Chondrocyte (in vitro differentiated cells): ENCODE measurements at regions not wholly inside any gene's neighbourhood (a gene's known extent, or its start where the extent isn't known, plus 50 kb on each side); places are given as distances from the start of the nearest gene placed in this dataset.
A peak's percentile ranks its signal among the peaks of the same experiment; 100 is the strongest.
"Not testable (repeated sequence)": the region's sequence is repeated elsewhere in the genome, so short reads cannot be mapped to it uniquely, and the experiment has no call there.

ENCODE experiments used
- DNase-seq: peaks from one replicate; pipeline ENCODE4 v3.0.0; 2021; ENCODE audit warnings: mixed read lengths, low spot score
- H3K27ac Mint-ChIP-seq: one replicate; pipeline ENCODE4 v1.8.0; 2021; ENCODE audit warnings: mild to moderate bottlenecking, moderate library complexity, mixed read lengths; ENCODE audit not compliant: unreplicated experiment
- H3K27me3 Mint-ChIP-seq: 2 replicates; pipeline ENCODE4 v1.8.0; 2021; ENCODE audit warnings: low read depth, mixed read lengths
- H3K36me3 Mint-ChIP-seq: 2 replicates; pipeline ENCODE4 v1.8.0; 2021; ENCODE audit warnings: low read depth, mixed read lengths
- H3K4me1 Mint-ChIP-seq: 2 replicates; pipeline ENCODE4 v1.8.0; 2021; ENCODE audit warnings: low read depth, mild to moderate bottlenecking, mixed read lengths
- H3K4me3 Mint-ChIP-seq: one replicate; pipeline ENCODE4 v1.8.0; 2021; ENCODE audit warnings: mild to moderate bottlenecking, moderate library complexity, mixed read lengths; ENCODE audit not compliant: unreplicated experiment
- H3K9me3 Mint-ChIP-seq: 2 replicates; pipeline ENCODE4 v1.8.0; 2021; ENCODE audit warnings: low read depth, mixed read lengths
- TF ChIP-seq, protein P1 (sequence below): fragments of 200-600 bp; sonication (generic); IDR thresholded peaks from 2 replicates; pipeline ENCODE4 v1.5.0; 2021; ENCODE audit warnings: antibody characterized with exemption, mild to moderate bottlenecking, moderate library complexity

DNA sequence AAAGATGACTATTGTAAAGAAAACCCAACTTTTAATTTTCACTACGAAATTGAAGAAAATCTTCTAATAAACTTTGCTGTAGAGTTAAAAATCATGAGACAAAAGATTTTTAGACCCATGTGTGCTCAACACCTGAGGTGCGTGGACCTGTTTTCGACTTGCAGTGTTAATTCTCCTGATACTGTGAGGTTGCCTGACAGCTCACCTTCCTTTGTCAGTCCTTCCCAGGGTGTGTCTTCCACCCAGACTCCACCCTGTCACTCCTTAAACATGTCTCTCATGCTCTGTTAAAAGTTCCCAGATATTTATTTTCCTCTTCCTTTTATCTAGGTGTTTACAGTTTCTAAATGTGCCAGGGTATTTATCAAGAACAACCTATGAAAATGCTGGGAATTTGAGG, 151.3 kb upstream of the NT5E start:
- DNase-seq = no peak
- H3K36me3 Mint-ChIP-seq = no peaks in the 10 kb centered on the region
- peaks cover 42% of the 10 kb centered on the region for H3K27me3 Mint-ChIP-seq
- H3K4me1 Mint-ChIP-seq = no peaks in the 10 kb centered on the region
- TF ChIP-seq, protein P1, sequence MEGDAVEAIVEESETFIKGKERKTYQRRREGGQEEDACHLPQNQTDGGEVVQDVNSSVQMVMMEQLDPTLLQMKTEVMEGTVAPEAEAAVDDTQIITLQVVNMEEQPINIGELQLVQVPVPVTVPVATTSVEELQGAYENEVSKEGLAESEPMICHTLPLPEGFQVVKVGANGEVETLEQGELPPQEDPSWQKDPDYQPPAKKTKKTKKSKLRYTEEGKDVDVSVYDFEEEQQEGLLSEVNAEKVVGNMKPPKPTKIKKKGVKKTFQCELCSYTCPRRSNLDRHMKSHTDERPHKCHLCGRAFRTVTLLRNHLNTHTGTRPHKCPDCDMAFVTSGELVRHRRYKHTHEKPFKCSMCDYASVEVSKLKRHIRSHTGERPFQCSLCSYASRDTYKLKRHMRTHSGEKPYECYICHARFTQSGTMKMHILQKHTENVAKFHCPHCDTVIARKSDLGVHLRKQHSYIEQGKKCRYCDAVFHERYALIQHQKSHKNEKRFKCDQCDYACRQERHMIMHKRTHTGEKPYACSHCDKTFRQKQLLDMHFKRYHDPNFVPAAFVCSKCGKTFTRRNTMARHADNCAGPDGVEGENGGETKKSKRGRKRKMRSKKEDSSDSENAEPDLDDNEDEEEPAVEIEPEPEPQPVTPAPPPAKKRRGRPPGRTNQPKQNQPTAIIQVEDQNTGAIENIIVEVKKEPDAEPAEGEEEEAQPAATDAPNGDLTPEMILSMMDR = no peak
- H3K4me3 Mint-ChIP-seq = no peak overlapping the region
- no peak overlapping the region for H3K27ac Mint-ChIP-seq
- no peaks in the 10 kb centered on the region for H3K9me3 Mint-ChIP-seq

DNA sequence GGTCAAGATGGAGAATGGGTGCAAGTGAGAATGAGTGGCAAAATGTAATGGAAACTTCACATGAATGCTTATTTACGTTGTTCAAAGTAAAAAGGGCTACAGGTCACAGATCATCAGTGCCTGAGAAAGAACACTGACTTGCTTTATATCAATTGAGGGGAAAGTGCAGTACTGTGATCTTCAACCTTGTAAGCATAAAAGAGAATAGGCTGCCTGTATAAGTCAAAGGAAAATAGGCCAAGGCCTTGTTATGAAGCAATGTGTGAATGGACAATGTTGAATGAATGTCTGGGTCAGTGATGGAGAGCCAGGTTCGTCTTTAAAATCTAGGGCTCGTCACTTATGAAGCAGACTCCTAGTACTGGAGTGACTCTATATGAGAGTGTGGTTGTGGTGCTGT, 158.6 kb upstream of the NT5E start:
- H3K9me3 Mint-ChIP-seq = peaks cover 10% of the 10 kb centered on the region
- TF ChIP-seq, protein P1 = no peak
- no peaks in the 10 kb centered on the region for H3K36me3 Mint-ChIP-seq
- H3K4me1 Mint-ChIP-seq = no peaks in the 10 kb centered on the region
- H3K27ac Mint-ChIP-seq = no peak overlapping the region
- H3K4me3 Mint-ChIP-seq = no peak overlapping the region
- DNase-seq = no peak
- H3K27me3 Mint-ChIP-seq = peaks cover 32% of the 10 kb centered on the region

DNA sequence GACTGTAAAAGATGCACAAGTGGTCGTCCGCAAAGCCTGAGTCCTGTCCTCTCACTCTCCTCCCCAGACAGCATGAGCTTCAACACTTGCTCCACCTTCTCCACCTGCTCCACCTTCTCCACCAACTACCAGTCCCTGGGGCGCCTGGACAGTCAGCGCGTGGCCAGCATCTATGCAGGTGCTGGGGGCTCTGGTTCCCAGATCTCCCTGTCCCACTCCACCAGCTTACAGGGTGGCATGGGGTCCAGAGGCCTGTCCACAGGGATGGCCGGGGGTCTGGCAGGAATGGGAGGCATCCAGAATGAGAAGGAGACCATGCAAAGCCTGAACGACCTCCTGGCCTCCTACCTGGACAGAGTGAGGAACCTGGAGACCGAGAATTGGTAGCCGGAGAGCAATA, 162.2 kb upstream of the NT5E start:
- Mint-ChIP-seq H3K27me3 (peaks cover 11% of the 10 kb centered on the region), H3K4me1 (no peaks in the 10 kb centered on the region), H3K9me3 (peaks cover 10% of the 10 kb centered on the region), H3K36me3 (no peaks in the 10 kb centered on the region), H3K4me3 (no peak overlapping the region), H3K27ac (no peak overlapping the region)
- DNase-seq = peak; percentile 86
- TF ChIP-seq, protein P1 = no peak

DNA sequence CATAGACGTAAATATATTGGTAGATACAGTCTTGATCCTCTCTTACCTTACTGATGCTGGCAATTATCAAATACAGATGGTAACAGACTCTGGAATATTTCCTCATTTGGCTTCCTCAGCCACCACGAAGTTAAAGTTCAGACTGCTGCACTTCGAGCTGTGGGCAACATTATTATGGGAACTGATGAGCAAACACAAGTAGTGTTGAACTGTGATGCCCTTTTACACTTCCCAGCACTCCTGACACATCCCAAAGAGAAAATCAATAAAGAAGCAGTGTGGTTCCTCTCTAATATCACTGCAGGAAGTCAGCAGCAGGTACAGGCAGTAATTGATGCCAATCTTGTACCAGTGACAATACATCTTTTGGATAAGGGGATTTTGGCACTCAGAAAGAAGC, 162.7 kb upstream of the NT5E start:
- H3K9me3 Mint-ChIP-seq = peaks cover 10% of the 10 kb centered on the region
- no peak for DNase-seq
- H3K4me3 Mint-ChIP-seq = no peak overlapping the region
- TF ChIP-seq, protein P1 = no peak
- H3K27ac Mint-ChIP-seq = no peak overlapping the region
- H3K27me3 Mint-ChIP-seq = peaks cover 11% of the 10 kb centered on the region
- no peaks in the 10 kb centered on the region for H3K4me1 Mint-ChIP-seq
- H3K36me3 Mint-ChIP-seq = no peaks in the 10 kb centered on the region

GRCh38 chr6:85286507-85286906, 163.4 kb upstream of the NT5E start:
- H3K36me3 Mint-ChIP-seq, H3K4me3 Mint-ChIP-seq, H3K9me3 Mint-ChIP-seq, H3K4me1 Mint-ChIP-seq, DNase-seq, H3K27ac Mint-ChIP-seq: not testable (repeated sequence)
- H3K27me3 Mint-ChIP-seq = peaks cover 11% of the 10 kb centered on the region

GRCh38 chr6:85285934-85286333, 163.9 kb upstream of the NT5E start:
- H3K27me3 Mint-ChIP-seq = peaks cover 10% of the 10 kb centered on the region
- TF ChIP-seq, protein P1 = no peak
- H3K27ac Mint-ChIP-seq = no peak overlapping the region

More at GRCh38 chr6:85285934-85286333, 163.9 kb upstream of the NT5E start:
- Mint-ChIP-seq H3K36me3 (no peaks in the 10 kb centered on the region), H3K9me3 (peaks cover 10% of the 10 kb centered on the region), H3K4me3 (no peak overlapping the region), H3K4me1 (no peaks in the 10 kb centered on the region)
- peak; percentile 75 for DNase-seq
